H1 (cell line): ENCODE measurements at regions not wholly inside any gene's neighbourhood (a gene's known extent, or its start where the extent isn't known, plus 50 kb on each side); places are given as distances from the start of the nearest gene placed in this dataset.

Experiments used
- CTCF ChIA-PET: fragments of 300-600 bp; sonication (Branson Sonifier 250); formaldehyde crosslinking; loops from one replicate; lab custom pipeline; 2021; ENCODE audit not compliant: partially characterized antibody; lab: Charles Lee
- POLR2A ChIA-PET: fragments of 300-600 bp; sonication (Branson Sonifier 250); formaldehyde crosslinking; loops from one replicate; lab custom pipeline; 2021; ENCODE audit warnings: inconsistent platforms; ENCODE audit not compliant: partially characterized antibody; lab: Charles Lee
- DNase-seq, 2 experiments: peaks; one replicate each; pipeline versions ENCODE4 v3.0.0 to v3.0.0-alpha.2; 2010 to 2022; ENCODE audit warnings: low spot score in 2 of 2, low read depth in 1 of 2, mixed read lengths in 1 of 2
- FAIRE-seq: peaks from 2 replicates; lab custom pipeline; 2011; peaks lifted over from hg19 to GRCh38; lab: Jason Lieb, UNC
- H2AFZ ChIP-seq: 2 replicates; pipeline ENCODE4 v1.8.1; 2012; ENCODE audit warnings: low read length, inconsistent platforms
- H2AK5ac ChIP-seq: 2 replicates; pipeline ENCODE4 v1.6.1; 2013; ENCODE audit warnings: low read depth, low read length
- H2BK120ac ChIP-seq: replicated peaks from 2 replicates; pipeline ENCODE3; 2013; ENCODE audit warnings: low read depth, low read length, inconsistent platforms
- H2BK12ac ChIP-seq: 2 replicates; pipeline ENCODE4 v1.6.1; 2013; ENCODE audit warnings: low read depth, low read length
- H2BK15ac ChIP-seq: 2 replicates; pipeline ENCODE4 v1.6.1; 2013; ENCODE audit warnings: low read length
- H2BK20ac ChIP-seq: 2 replicates; pipeline ENCODE4 v1.6.1; 2013; ENCODE audit warnings: low read length
- H2BK5ac ChIP-seq: 2 replicates; pipeline ENCODE4 v1.6.1; 2013; ENCODE audit warnings: low read depth, low read length
- H3K14ac ChIP-seq: 2 replicates; pipeline ENCODE4 v1.6.1; 2013; ENCODE audit warnings: inconsistent platforms; ENCODE audit not compliant: insufficient read length
- H3K18ac ChIP-seq: 2 replicates; pipeline ENCODE4 v1.6.1; 2013; ENCODE audit warnings: low read length; ENCODE audit errors: extremely low read depth
- H3K23ac ChIP-seq: 2 replicates; pipeline ENCODE4 v1.6.1; 2013; ENCODE audit warnings: inconsistent platforms; ENCODE audit not compliant: insufficient read length
- H3K23me2 ChIP-seq: 2 replicates; pipeline ENCODE4 v1.6.1; 2013; ENCODE audit warnings: low read depth, low read length
- H3K27ac ChIP-seq: 2 replicates; pipeline ENCODE4 v1.6.1; 2011; ENCODE audit warnings: low read depth, low read length, inconsistent platforms
- H3K27me3 ChIP-seq, 4 experiments: replicated peaks in 1 of 4; 1 replicate in 1 of 4; 2 replicates in 3 of 4; pipeline versions ENCODE4 v1.6.1 to v1.8.1; 2011 to 2013; ENCODE audit warnings: low read length in 3 of 4, mild to moderate bottlenecking in 3 of 4, inconsistent platforms in 2 of 4, mixed read lengths in 2 of 4, moderate library complexity in 1 of 4; ENCODE audit not compliant: control insufficient read depth in 3 of 4, insufficient read depth in 3 of 4; ENCODE audit errors: extremely low read depth in 1 of 4
- H3K36me3 ChIP-seq, 4 experiments: 2 replicates each; pipeline versions ENCODE4 v1.6.1 to v1.8.1; 2011 to 2013; ENCODE audit warnings: mild to moderate bottlenecking in 4 of 4, low read length in 3 of 4, moderate library complexity in 2 of 4, control low read depth in 1 of 4, inconsistent platforms in 1 of 4; ENCODE audit not compliant: insufficient read depth in 4 of 4, control insufficient read depth in 2 of 4
- H3K4ac ChIP-seq: replicated peaks from 2 replicates; pipeline ENCODE3; 2013; ENCODE audit warnings: low read length, low read depth, mixed read lengths, inconsistent platforms; ENCODE audit not compliant: insufficient read length
- H3K4me1 ChIP-seq, 4 experiments: replicated peaks in 1 of 4; 1 replicate in 1 of 4; 2 replicates in 3 of 4; pipeline versions ENCODE4 v1.6.1 to v1.8.1; 2011 to 2013; ENCODE audit warnings: low read length in 3 of 4, inconsistent platforms in 2 of 4, mixed read lengths in 1 of 4; ENCODE audit not compliant: insufficient read depth in 4 of 4, control insufficient read depth in 3 of 4
- H3K4me2 ChIP-seq, 2 experiments: 2 replicates each; pipeline versions ENCODE4 v1.6.1 to v1.8.1; 2011 to 2013; ENCODE audit warnings: low read depth in 2 of 2, low read length in 2 of 2, control low read depth in 1 of 2, inconsistent platforms in 1 of 2, mild to moderate bottlenecking in 1 of 2; ENCODE audit not compliant: insufficient read depth in 1 of 2
- H3K4me3 ChIP-seq, 4 experiments: fragments of 200-600, 300-600 bp in 1 of 4; sonication (generic), shearing (Covaris generic), sonication (Bioruptor Twin) in 1 of 4; 2 replicates each; pipeline versions ENCODE4 v1.5.1 to v1.8.1; 2011 to 2016; ENCODE audit warnings: low read length in 4 of 4, low read depth in 3 of 4, control low read depth in 2 of 4, inconsistent platforms in 2 of 4, mild to moderate bottlenecking in 2 of 4, mixed read lengths in 1 of 4, moderate library complexity in 1 of 4; ENCODE audit not compliant: insufficient read depth in 2 of 4; ENCODE audit errors: extremely low read depth in 1 of 4
- H3K56ac ChIP-seq: replicated peaks from 2 replicates; pipeline ENCODE3; 2013; ENCODE audit warnings: low read depth, mild to moderate bottlenecking, mixed read lengths, low read length, inconsistent platforms; ENCODE audit not compliant: insufficient read length
- H3K79me1 ChIP-seq: 2 replicates; pipeline ENCODE4 v1.6.1; 2013; ENCODE audit warnings: low read depth, low read length, control low read depth
- H3K79me2 ChIP-seq, 2 experiments: 2 replicates each; pipeline versions ENCODE4 v1.6.1 to v1.8.1; 2012 to 2013; ENCODE audit warnings: low read length in 2 of 2, mild to moderate bottlenecking in 2 of 2, inconsistent platforms in 1 of 2; ENCODE audit not compliant: insufficient read depth in 2 of 2, control insufficient read depth in 1 of 2
- H3K9ac ChIP-seq, 4 experiments: replicated peaks in 1 of 4; 1 replicate in 1 of 4; 2 replicates in 3 of 4; pipeline versions ENCODE4 v1.6.1 to v1.8.1; 2011 to 2013; ENCODE audit warnings: low read depth in 3 of 4, low read length in 3 of 4, control low read depth in 2 of 4, mild to moderate bottlenecking in 2 of 4, moderate library complexity in 2 of 4, inconsistent platforms in 1 of 4; ENCODE audit errors: extremely low read depth in 1 of 4
- H3K9me3 ChIP-seq, 2 experiments: 2 replicates each; pipeline versions ENCODE4 v1.6.1 to v1.8.1; 2012 to 2013; ENCODE audit warnings: mild to moderate bottlenecking in 2 of 2, moderate library complexity in 2 of 2, control low read depth in 1 of 2, inconsistent platforms in 1 of 2, low read depth in 1 of 2, low read length in 1 of 2, mixed read lengths in 1 of 2; ENCODE audit not compliant: insufficient read depth in 2 of 2
- H4K20me1 ChIP-seq, 2 experiments: replicated peaks in 1 of 2; 2 replicates each; pipeline versions ENCODE3 to v1.8.1; 2011 to 2013; ENCODE audit warnings: inconsistent platforms in 2 of 2, low read length in 2 of 2, mild to moderate bottlenecking in 1 of 2; ENCODE audit not compliant: insufficient read depth in 2 of 2, control insufficient read depth in 1 of 2
- H4K5ac ChIP-seq: 2 replicates; pipeline ENCODE4 v1.6.1; 2013; ENCODE audit warnings: low read length, low read depth, mixed read lengths, inconsistent platforms; ENCODE audit not compliant: insufficient read length
- H4K8ac ChIP-seq: 2 replicates; pipeline ENCODE4 v1.8.0; 2013; ENCODE audit warnings: mild to moderate bottlenecking, moderate library complexity, low read length, inconsistent platforms; ENCODE audit not compliant: insufficient read depth; ENCODE audit errors: extremely low read depth
- H4K91ac ChIP-seq: replicated peaks from 2 replicates; pipeline ENCODE3; 2013; ENCODE audit warnings: low read length, mixed read lengths, inconsistent platforms; ENCODE audit not compliant: insufficient read length
- BACH1 ChIP-seq: IDR thresholded peaks from 2 replicates; pipeline ENCODE4 v1.6.1; 2012; ENCODE audit warnings: low read length, improper control_type of control experiment
- BCL11A ChIP-seq, 2 experiments: IDR thresholded peaks; one replicate each; pipeline ENCODE4 v1.6.1; 2011; ENCODE audit warnings: low read depth in 2 of 2, low read length in 2 of 2, mild to moderate bottlenecking in 2 of 2
- CBX5 ChIP-seq: fragments of 300-800, 300-1000 bp; sonication (generic); IDR thresholded peaks from 2 replicates; pipeline ENCODE4 v1.7.1; 2016; ENCODE audit warnings: antibody characterized with exemption, low read length, low read depth
- POLR2AphosphoS5 ChIP-seq: IDR thresholded peaks from 2 replicates; pipeline ENCODE4 v1.6.1; 2011; ENCODE audit warnings: low read depth, low read length
- POU5F1 ChIP-seq: IDR thresholded peaks from 2 replicates; pipeline ENCODE4 v1.6.1; 2011; ENCODE audit warnings: low read depth, mild to moderate bottlenecking, low read length, moderate library complexity
- RNF2 ChIP-seq: fragments of 200-900, 300-1000 bp; sonication (generic); IDR thresholded peaks from 2 replicates; pipeline ENCODE4 v1.7.1; 2016; ENCODE audit warnings: borderline replicate concordance, low read depth, mild to moderate bottlenecking, antibody characterized with exemption, low read length; ENCODE audit not compliant: poor library complexity, severe bottlenecking; ENCODE audit errors: missing control alignments
- RXRA ChIP-seq: IDR thresholded peaks from 2 replicates; pipeline ENCODE4 v1.6.1; 2011; ENCODE audit warnings: low read depth, mild to moderate bottlenecking, low read length, moderate library complexity; ENCODE audit not compliant: insufficient read depth
- SIRT6 ChIP-seq: IDR thresholded peaks from one replicate; pipeline ENCODE4 v1.7.1; 2012; ENCODE audit warnings: low read length, inconsistent platforms
- SP1 ChIP-seq: IDR thresholded peaks from 2 replicates; pipeline ENCODE4 v1.6.1; 2011; ENCODE audit warnings: low read depth, low read length
- SUZ12 ChIP-seq: fragments of 200-600 bp; sonication (generic); IDR thresholded peaks from 2 replicates; pipeline ENCODE4 v1.6.1; 2012; ENCODE audit warnings: mild to moderate bottlenecking, inconsistent platforms, low read length, moderate library complexity, mixed read lengths
- WGBS, 2 experiments: shearing (Covaris generic) in 1 of 2; methylation state at CpG; one replicate each; pipeline versions ENCODE4 v1.1.6 to v1.1.7; 2013 to 2015; ENCODE audit warnings: low lambda C conversion rate in 2 of 2, mixed read lengths in 2 of 2, inconsistent platforms in 1 of 2, low coverage in 1 of 2, missing lambda C conversion rate in 1 of 2; ENCODE audit not compliant: insufficient replicate concordance in 2 of 2, insufficient coverage in 1 of 2, insufficient read length in 1 of 2; ENCODE audit errors: extremely low coverage in 1 of 2, missing lambda C conversion rate in 1 of 2; 5-methylcytosine and 5-hydroxymethylcytosine counted together

DNA sequence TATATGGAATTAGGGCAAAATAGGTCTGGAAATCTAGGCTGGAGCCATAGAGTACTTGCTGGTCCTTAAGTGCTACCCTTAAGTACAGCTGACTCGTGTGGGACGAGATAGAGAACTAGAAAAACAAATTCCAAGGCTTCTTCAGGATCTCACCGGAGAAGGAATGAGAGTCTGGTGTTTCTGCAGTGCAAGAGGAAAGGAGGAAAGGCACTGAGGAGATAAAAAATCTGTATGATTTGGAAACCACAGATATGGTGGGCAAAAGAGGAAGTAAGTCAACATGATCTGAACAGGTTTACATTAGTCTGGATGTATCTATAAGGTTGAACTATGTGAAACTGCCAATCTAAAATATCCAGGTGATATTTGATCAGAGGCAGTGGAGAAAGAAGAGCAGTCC, 134.4 kb upstream of the SOX5 start:
- no peaks in the 10 kb centered on the region for H3K23me2 ChIP-seq
- no peak overlapping the region for H3K4me3 ChIP-seq
- peaks cover 0 to 2% (median 0%) of the 10 kb centered on the region in 4 experiments; a peak in 1 of 7 replicates for H3K4me1 ChIP-seq
- no peaks in the 10 kb centered on the region for H3K79me2 ChIP-seq
- no peak overlapping the region for H2BK120ac ChIP-seq
- H4K91ac ChIP-seq = no peak overlapping the region
- no peak overlapping the region for H3K23ac ChIP-seq
- no peak overlapping the region for H2AFZ ChIP-seq
- no peak overlapping the region for H2BK20ac ChIP-seq
- H3K9ac ChIP-seq = no peak overlapping the region
- WGBS, 2 experiments = 85% methylated on average over 3 of the region's 3 CpGs; no CpG with 5 or more reads in 1 of the 2 experiments
- DNase-seq = no peak
- ChIA-PET POLR2A (no interaction called here), CTCF (no interaction called here)
- FAIRE-seq = no peak
- no peak overlapping the region for H3K56ac ChIP-seq
- H4K5ac ChIP-seq = no peak overlapping the region
- no peaks in the 10 kb centered on the region for H3K27me3 ChIP-seq
- H3K9me3 ChIP-seq = no peaks in the 10 kb centered on the region
- H2BK5ac ChIP-seq = no peak overlapping the region
- no peak overlapping the region for H2BK12ac ChIP-seq
- no peak overlapping the region for H3K14ac ChIP-seq
- H4K8ac ChIP-seq = no peak overlapping the region
- H2BK15ac ChIP-seq = no peak overlapping the region
- no peak overlapping the region for H3K4me2 ChIP-seq
- H3K18ac ChIP-seq = no peak overlapping the region
- H2AK5ac ChIP-seq = no peak overlapping the region
- no peak overlapping the region for H3K27ac ChIP-seq
- H3K79me1 ChIP-seq = no peaks in the 10 kb centered on the region
- no peaks in the 10 kb centered on the region for H4K20me1 ChIP-seq
- H3K36me3 ChIP-seq = no peaks in the 10 kb centered on the region
- TF ChIP-seq BCL11A (IDR thresholded peaks at IDR 0.05; ENCODE audit: low read depth in 2 of 2, low read length in 2 of 2) (no peak), SUZ12 (no peak), CBX5 (no peak), POU5F1 (no peak), SP1 (no peak), BACH1 (no peak), RXRA (no peak), POLR2AphosphoS5 (no peak), SIRT6 (no peak), RNF2 (no peak)
- no peak overlapping the region for H3K4ac ChIP-seq
